ENCODE measurements at regions not wholly inside any gene's neighbourhood (a gene's known extent, or its start where the extent isn't known, plus 50 kb on each side); places are given as distances from the start of the nearest gene placed in this dataset.

- TF ChIP-seq CTCF (conservative IDR thresholded peaks at IDR 0.05; ENCODE audit: low read length), result no peak
- no peak for TF ChIP-seq EZH2phosphoT487 (IDR thresholded peaks at IDR 0.05; ENCODE audit: borderline replicate concordance, low read depth, low read length)
These were observed 695.8 kb downstream of the TOX3 start for GRCh38 chr16:51851111-51851510.

Measured in OCI-LY7 (cell line).